OCI-LY1 (cell line): ENCODE measurements at regions not wholly inside any gene's neighbourhood (a gene's known extent, or its start where the extent isn't known, plus 50 kb on each side); places are given as distances from the start of the nearest gene placed in this dataset.

Experiments
- CTCF ChIP-seq: fragments of 200-600 bp; sonication (generic), shearing (Covaris generic); IDR thresholded peaks from 2 replicates; pipeline ENCODE4 v1.5.1; 2017; ENCODE audit warnings: mild to moderate bottlenecking, antibody characterized with exemption, low read length, moderate library complexity, mixed read lengths
- EZH2 ChIP-seq: fragments of 200-600 bp; sonication (generic), shearing (Covaris generic); IDR thresholded peaks from 2 replicates; pipeline ENCODE4 v1.8.0; 2017; ENCODE audit warnings: borderline replicate concordance, mixed run types, mild to moderate bottlenecking, antibody characterized with exemption, low read length, moderate library complexity, mixed read lengths

- TF ChIP-seq CTCF (no peak), EZH2 (no peak)
Measured at GRCh38 chr7:18153183-18153748, 125.6 kb upstream of the PRPS1L1 start.
